Keratinocyte (primary cell): ENCODE measurements at regions not wholly inside any gene's neighbourhood (a gene's known extent, or its start where the extent isn't known, plus 50 kb on each side); places are given as distances from the start of the nearest gene placed in this dataset.

Experiments used
- DNase-seq: peaks from one replicate; pipeline ENCODE4 v3.0.0-alpha.2; 2011; ENCODE audit warnings: low read depth, missing footprints, low spot score
- FAIRE-seq: peaks from 2 replicates; lab custom pipeline; 2011; peaks lifted over from hg19 to GRCh38; lab: Jason Lieb, UNC
- H2AFZ ChIP-seq: 2 replicates; pipeline ENCODE4 v1.6.0; 2012; ENCODE audit warnings: low read length, control low read depth, inconsistent platforms; ENCODE audit not compliant: control insufficient read depth
- H3K27ac ChIP-seq: 2 replicates; pipeline ENCODE4 v1.5.1; 2011; ENCODE audit warnings: low read length; ENCODE audit not compliant: control insufficient read depth, insufficient read depth
- H3K27me3 ChIP-seq: 3 replicates; pipeline ENCODE4 v1.6.0; 2011; ENCODE audit warnings: low read length; ENCODE audit not compliant: control insufficient read depth, insufficient read depth; ENCODE audit errors: extremely low read depth
- H3K36me3 ChIP-seq, 2 experiments: 2 replicates in 1 of 2; 3 replicates in 1 of 2; pipeline ENCODE4 v1.5.1; 2011; ENCODE audit warnings: low read length in 2 of 2, mild to moderate bottlenecking in 1 of 2; ENCODE audit not compliant: control insufficient read depth in 2 of 2, insufficient read depth in 2 of 2; ENCODE audit errors: extremely low read depth in 1 of 2
- H3K4me1 ChIP-seq: 3 replicates; pipeline ENCODE4 v1.5.1; 2011; ENCODE audit warnings: low read length; ENCODE audit not compliant: control insufficient read depth, insufficient read depth; ENCODE audit errors: extremely low read depth
- H3K4me2 ChIP-seq: 3 replicates; pipeline ENCODE4 v1.6.0; 2011; ENCODE audit warnings: low read depth, low read length; ENCODE audit not compliant: control insufficient read depth, insufficient read depth; ENCODE audit errors: extremely low read depth
- H3K4me3 ChIP-seq, 3 experiments: fragments of 200-600 bp in 1 of 3; sonication (generic) in 1 of 3; 2 replicates in 2 of 3; 3 replicates in 1 of 3; pipeline ENCODE4 v1.5.1; 2011 to 2016; ENCODE audit warnings: low read length in 3 of 3, mild to moderate bottlenecking in 3 of 3, control low read depth in 2 of 3, inconsistent platforms in 1 of 3, low read depth in 1 of 3, mixed read lengths in 1 of 3, mixed run types in 1 of 3, moderate library complexity in 1 of 3; ENCODE audit not compliant: control insufficient read depth in 2 of 3, insufficient read depth in 2 of 3; ENCODE audit errors: extremely low read depth in 1 of 3
- H3K79me2 ChIP-seq: 2 replicates; pipeline ENCODE4 v1.6.0; 2012; ENCODE audit warnings: low read length; ENCODE audit not compliant: control insufficient read depth, insufficient read depth
- H3K9ac ChIP-seq: 3 replicates; pipeline ENCODE4 v1.6.0; 2011; ENCODE audit warnings: low read length; ENCODE audit not compliant: control insufficient read depth, insufficient read depth; ENCODE audit errors: extremely low read depth
- H3K9me1 ChIP-seq: 3 replicates; pipeline ENCODE4 v1.6.0; 2011; ENCODE audit warnings: low read length; ENCODE audit not compliant: control insufficient read depth, insufficient read depth; ENCODE audit errors: extremely low read depth
- H3K9me3 ChIP-seq: 2 replicates; pipeline ENCODE4 v1.5.1; 2012; ENCODE audit warnings: low read depth, low read length; ENCODE audit not compliant: control insufficient read depth
- H4K20me1 ChIP-seq: 3 replicates; pipeline ENCODE4 v1.6.0; 2011; ENCODE audit warnings: low read length; ENCODE audit not compliant: control insufficient read depth, insufficient read depth; ENCODE audit errors: extremely low read depth
- EZH2 ChIP-seq: IDR thresholded peaks from one replicate; pipeline ENCODE4 v1.6.1; 2012; ENCODE audit warnings: inconsistent platforms, mild to moderate bottlenecking, low read length, moderate library complexity
- dilution Hi-C: fragments of 300-500 bp; cut with MboI; formaldehyde crosslinking; loops from one replicate; pipeline ENCODE4 v1.7.0; 2020; ENCODE audit warnings: low sequenced_read_pairs; ENCODE audit not compliant: extremely low pct_ligation_motif_present
- TF ChIP-seq, protein P1 (sequence below), 3 experiments: IDR thresholded peaks in 1 of 3; conservative IDR thresholded peaks in 1 of 3; optimal IDR thresholded peaks in 1 of 3; 2 replicates in 2 of 3; 3 replicates in 1 of 3; pipeline versions ENCODE3 to v1.5.1; 2011; ENCODE audit warnings: low read length in 3 of 3, mild to moderate bottlenecking in 3 of 3, moderate library complexity in 2 of 3, control low read depth in 1 of 3, inconsistent platforms in 1 of 3; ENCODE audit not compliant: insufficient read depth in 2 of 3; ENCODE audit errors: extremely low read depth in 1 of 3

DNA sequence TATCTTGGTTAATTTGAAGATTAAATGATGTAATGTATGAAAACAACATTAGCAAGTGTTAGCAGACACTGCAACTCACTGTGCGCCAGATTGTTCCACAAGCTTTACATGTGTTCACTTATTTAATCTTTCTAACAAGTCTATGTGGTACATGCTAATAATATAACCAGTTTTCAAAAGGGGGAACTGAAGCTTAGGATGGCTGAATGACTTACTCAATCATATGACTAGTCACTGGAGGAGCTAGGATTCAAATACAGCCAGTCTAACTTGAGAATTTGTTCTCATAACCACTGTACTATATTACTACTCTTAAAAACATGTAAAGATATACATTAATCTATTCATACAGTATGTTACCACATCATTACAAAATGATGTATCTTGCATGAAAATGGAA, 60.5 kb upstream of the LRIG3 start:
- H3K9me3 ChIP-seq = no peaks in the 10 kb centered on the region
- DNase-seq (no peak), FAIRE-seq (no peak)
- no peaks in the 10 kb centered on the region for H3K9me1 ChIP-seq
- H3K4me1 ChIP-seq = no peaks in the 10 kb centered on the region
- no peak overlapping the region for H3K4me3 ChIP-seq
- no peak overlapping the region for H3K4me2 ChIP-seq
- H2AFZ ChIP-seq = no peak overlapping the region
- no peaks in the 10 kb centered on the region for H4K20me1 ChIP-seq
- H3K27me3 ChIP-seq = no peaks in the 10 kb centered on the region
- no peaks in the 10 kb centered on the region for H3K36me3 ChIP-seq
- no peak overlapping the region for H3K27ac ChIP-seq
- no peak overlapping the region for H3K9ac ChIP-seq
- H3K79me2 ChIP-seq = no peaks in the 10 kb centered on the region
- TF ChIP-seq, protein P1, sequence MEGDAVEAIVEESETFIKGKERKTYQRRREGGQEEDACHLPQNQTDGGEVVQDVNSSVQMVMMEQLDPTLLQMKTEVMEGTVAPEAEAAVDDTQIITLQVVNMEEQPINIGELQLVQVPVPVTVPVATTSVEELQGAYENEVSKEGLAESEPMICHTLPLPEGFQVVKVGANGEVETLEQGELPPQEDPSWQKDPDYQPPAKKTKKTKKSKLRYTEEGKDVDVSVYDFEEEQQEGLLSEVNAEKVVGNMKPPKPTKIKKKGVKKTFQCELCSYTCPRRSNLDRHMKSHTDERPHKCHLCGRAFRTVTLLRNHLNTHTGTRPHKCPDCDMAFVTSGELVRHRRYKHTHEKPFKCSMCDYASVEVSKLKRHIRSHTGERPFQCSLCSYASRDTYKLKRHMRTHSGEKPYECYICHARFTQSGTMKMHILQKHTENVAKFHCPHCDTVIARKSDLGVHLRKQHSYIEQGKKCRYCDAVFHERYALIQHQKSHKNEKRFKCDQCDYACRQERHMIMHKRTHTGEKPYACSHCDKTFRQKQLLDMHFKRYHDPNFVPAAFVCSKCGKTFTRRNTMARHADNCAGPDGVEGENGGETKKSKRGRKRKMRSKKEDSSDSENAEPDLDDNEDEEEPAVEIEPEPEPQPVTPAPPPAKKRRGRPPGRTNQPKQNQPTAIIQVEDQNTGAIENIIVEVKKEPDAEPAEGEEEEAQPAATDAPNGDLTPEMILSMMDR (optimal IDR thresholded peaks at IDR 0.05 in 1 of 3, IDR thresholded peaks at IDR 0.05 in 1 of 3, conservative IDR thresholded peaks at IDR 0.05 in 1 of 3; ENCODE audit: extremely low read depth in 1 of 3, insufficient read depth in 2 of 3, low read length in 3 of 3) = no peak
- TF ChIP-seq EZH2 = no peak
- dilution Hi-C loops = no loop called here

DNA sequence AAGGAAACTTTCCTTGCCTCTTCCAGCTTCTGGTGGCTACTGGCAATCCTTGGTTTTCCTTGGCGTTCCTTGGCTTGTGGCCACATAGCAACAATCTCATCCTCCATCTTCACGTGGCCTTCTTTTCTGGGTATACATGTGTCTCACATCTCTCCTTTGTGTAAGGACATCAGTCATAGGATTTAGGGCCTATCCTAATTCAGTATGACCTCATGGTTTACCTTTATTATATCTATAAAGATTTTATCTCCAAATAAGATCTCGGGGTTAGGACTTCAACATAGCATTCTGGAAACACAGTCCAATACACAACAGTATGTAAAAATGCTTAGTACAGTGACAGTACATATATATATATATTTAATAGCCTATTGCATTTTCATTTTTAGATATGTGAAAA, 58.4 kb upstream of the LRIG3 start:
- Histone ChIP-seq H3K4me2 (no peak overlapping the region), H3K27ac (no peak overlapping the region), H4K20me1 (no peaks in the 10 kb centered on the region), H3K79me2 (no peaks in the 10 kb centered on the region), H3K9ac (no peak overlapping the region), H3K27me3 (no peaks in the 10 kb centered on the region), H3K36me3 (no peaks in the 10 kb centered on the region), H3K4me1 (no peaks in the 10 kb centered on the region), H3K4me3 (no peak overlapping the region), H3K9me3 (no peaks in the 10 kb centered on the region), H3K9me1 (no peaks in the 10 kb centered on the region), H2AFZ (no peak overlapping the region)
- FAIRE-seq (no peak), DNase-seq (no peak)
- TF ChIP-seq EZH2 = no peak
- TF ChIP-seq, protein P1 (optimal IDR thresholded peaks at IDR 0.05 in 1 of 3, IDR thresholded peaks at IDR 0.05 in 1 of 3, conservative IDR thresholded peaks at IDR 0.05 in 1 of 3; ENCODE audit: extremely low read depth in 1 of 3, insufficient read depth in 2 of 3, low read length in 3 of 3) = no peak
- dilution Hi-C loops = no loop called here
